ENCODE measurements at regions not wholly inside any gene's neighbourhood (a gene's known extent, or its start where the extent isn't known, plus 50 kb on each side); places are given as distances from the start of the nearest gene placed in this dataset.

DNA sequence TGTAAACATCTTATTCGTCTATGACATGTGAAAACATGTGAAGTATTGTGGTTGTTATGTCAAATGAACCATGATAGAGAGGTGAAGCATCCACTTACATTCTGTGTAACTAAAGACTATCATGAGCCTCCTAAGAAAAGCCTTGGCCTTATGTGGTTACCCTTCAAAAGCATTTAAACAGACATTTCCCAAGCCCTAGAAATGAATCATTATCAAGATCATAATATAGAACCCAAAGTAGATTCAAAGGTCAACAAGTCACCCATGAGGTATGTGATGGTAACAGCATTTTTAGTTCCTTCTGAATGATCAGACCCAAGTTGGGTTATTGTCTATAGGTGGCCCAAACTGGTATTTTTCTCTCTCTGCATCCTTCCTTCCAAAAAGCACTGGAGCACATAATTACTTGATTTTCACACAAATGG lies 408.0 kb downstream of the TBL1XR1 start:
- peak; percentile 92 for DNase-seq

DNA sequence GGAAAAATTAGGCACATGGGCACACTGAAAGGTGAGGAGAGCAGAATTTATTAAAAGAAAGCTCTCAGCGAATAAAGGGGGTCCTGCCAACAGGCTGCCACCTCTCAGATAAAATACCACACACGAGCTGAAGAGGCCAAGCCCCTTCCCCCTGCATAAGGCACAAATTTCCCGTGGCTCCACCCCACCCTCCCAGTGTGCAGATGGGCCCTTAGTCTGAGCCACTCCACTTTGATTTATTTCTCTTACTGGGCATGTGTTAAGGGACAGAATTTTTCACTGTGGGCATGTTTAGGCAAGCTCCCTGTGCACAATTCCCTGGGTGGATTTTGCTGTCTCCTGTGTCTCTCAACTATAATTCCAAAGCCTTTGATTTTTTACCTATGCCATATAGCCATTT lies 409.8 kb downstream of the TBL1XR1 start:
- no peak for DNase-seq

DNA sequence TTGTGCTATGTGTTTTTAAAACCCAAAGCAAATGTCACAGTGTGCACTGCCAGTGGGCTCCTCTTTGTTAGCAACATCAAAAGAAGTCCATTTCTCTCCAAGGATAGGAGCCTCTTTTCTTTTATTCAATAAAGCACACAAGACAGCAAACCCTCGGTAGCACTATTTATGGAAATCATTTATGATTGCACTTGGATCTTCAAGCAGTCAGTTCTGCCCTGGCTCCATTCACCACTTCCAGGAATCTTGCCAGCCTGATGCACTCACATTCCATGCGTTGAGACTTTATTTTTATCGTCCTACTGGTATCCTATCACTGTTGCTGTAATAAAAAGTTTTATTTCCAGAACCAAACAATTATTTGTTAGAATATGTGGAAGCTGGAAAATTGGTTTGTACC lies 412.1 kb downstream of the TBL1XR1 start:
- no peak for DNase-seq

DNA sequence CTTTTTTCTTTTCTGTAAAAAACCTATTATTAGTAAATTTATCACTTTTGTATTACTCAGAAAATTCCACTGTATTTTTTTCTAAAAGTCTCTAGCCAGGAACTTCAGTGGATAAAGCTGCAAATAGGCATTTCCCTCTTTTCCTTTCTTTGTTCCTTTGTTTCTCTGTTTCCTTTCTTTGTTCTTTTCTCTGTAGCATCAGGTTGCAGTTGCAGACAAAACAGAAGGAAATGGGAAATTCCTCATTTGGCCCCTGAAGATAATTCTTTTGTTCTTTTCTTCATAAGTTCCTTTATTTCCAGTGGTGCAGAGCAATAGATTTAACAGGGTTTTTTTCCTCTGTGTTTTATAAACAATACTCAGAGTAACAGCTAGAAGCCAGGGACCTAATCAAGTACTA lies 416.5 kb downstream of the TBL1XR1 start:
- DNase-seq: no peak

DNA sequence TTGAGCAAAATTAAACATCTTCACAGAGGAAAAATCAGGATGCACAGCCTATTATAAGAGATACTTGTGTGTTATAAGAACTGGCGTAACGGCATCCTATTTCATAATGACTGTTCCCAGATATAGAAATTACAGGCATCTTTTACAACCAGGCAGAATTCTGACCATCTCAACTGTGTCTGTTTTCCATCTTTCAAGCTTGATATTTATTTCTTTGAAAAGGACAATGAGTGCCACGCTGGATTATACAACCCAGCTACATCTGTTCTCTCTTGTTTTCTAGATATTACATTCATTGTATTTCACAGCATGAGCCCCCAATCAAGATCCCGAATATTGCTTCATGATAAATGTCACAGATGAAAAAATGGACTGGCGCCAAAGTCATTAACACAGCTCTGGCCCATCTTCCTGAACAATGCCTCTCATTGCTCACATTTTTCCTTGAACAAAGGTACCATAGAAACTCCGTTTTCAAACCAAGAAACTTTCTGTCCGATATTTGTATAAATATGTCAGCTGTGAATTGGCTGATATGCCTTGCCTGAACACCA lies 420.6 kb downstream of the TBL1XR1 start:
- DNase-seq: no peak

DNA sequence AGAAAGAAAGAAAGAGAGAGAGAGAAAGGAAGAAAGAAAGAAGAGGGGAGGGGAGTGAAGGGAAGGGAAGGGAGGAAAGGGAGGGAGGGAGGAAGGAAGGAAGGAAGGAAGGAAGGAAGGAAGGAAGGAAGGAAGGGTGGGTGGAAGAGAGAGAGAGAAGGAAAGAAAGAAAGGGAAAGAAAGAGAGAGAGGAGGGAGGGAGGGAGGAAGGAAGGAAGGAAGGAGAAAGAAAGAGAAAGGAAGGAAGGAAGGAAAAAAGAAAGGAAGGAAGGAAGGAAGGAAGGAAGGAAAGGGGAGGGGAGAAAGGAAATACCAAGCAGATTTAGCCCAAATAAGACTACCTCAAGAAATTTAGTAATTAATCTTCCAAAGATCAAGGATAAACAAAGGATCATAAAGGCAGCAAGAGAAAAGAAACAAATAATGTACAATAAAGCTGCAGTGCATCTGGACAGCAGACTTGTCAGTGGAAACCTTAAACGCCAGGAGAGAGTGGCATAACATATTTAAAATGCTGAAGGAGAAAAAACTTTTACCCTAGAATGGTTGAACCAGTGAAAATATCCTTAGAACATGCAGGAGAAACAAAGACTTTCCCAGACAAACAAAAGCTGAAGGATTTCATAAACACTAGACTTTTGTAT lies 427.6 kb downstream of the TBL1XR1 start:
- DNase-seq: no peak

DNA sequence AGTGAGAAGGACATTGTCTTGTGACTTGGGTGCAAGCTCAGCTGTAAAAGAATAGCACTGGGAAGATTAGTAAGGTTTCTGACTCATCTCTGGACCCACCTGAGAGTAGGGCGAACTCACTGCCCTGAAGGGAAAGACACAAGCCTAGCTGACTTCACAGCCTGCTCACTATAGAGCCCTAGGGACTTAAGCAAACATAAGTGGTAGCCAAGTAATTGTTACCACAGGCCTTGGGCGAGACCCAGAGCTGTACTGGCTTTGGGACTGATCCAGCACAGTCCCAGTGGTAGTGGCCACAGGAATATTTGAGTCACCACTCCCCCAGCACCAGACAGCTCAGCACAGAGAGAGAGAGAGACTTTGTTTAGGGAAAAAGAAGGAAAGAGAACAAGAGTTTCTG lies 429.9 kb downstream of the TBL1XR1 start:
- no peak for DNase-seq

DNA sequence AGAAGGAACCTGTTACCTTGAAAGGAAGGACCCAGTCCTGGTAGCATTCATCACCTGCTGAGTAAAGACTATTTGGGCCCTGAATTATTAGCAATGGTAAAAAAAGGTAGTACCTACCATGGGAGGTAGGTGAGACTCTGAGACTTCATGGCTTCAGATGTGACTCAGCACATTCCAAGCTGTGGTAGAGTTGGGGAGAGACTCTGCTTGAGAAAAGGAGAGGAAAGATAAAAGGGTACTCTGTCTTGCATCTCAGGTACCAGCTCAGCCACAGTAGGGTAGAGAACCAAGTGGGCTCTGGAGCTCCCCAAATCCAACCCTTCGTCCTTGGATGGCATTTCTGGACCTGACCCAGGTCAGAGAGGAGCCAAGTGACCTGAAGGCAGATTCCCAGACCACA lies 430.4 kb downstream of the TBL1XR1 start:
- DNase-seq: no peak

DNA sequence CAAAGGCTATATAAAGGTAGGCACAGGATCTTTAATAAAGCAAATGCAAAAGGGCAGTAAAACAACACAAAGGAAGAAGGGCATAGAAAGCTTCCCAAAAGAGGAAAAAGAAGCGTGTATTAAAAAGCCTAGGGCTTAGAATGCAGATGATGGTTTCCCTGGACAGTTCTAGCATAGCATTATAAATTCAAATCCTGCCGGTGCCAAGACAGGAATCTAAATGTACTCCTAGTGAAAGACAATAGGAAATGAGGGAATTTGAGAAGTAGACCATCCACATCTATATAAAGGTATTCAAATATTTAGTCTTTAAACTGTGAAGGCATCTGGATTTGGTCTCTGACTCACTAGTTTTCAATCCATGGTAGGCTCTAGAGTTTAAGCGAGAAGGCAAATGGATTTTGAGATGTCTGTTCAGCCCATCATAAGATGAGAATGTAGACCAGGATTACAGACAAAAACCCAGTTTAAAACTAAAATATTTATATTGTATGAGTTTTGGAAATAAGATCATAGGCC lies 431.8 kb downstream of the TBL1XR1 start:
- DNase-seq: no peak

DNA sequence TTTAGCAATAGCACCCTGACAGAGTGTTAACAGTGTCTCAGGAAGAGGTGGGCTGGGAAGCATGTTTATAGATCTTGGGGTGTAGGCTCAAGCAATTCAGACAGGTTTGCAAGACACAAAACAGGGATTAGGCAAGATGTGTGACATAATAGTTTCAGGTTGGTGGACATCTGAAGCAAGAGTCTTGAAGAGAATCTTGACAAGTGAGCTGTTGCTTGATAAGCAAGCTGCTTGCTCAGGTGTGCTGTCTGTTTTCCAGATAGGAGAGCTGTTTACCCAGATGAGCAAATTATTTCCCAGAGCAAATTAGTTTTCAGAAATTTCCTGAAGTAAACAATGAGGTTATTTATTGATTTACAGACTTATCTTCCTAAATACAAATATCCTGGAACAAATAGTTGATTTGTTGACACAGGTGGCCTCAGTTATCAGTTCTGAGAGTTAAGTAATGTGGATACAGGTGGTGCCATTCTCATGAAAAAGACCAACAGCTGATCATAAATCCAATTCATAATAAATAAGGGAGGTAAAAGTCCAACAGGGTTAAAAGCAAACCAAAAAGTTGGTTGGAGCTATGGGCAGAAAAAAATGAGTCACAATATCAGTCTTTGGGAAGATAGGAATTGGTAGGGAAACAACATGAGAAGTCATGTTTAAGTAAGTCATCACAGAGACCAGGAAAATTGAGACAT lies 437.3 kb downstream of the TBL1XR1 start:
- no peak for DNase-seq

DNA sequence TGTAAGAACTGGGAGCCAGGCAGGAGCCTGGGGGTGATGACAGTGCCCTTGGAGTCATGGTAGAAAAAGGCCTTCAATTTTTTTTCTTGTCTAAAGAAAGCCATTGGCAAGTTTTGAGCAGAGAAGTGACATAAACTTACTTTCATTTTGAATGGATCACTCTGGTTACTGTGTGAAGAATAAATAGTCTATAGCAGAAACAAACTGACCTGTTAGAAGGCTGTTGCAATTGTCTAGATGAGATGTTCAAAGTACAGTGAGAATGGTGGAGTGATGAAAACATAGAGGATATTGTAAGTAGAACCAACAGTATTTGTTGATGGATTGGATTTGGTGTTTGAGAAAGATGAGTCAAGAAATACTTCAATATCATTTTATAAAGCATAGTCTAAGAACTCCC lies 439.9 kb downstream of the TBL1XR1 start:
- no peak for DNase-seq

DNA sequence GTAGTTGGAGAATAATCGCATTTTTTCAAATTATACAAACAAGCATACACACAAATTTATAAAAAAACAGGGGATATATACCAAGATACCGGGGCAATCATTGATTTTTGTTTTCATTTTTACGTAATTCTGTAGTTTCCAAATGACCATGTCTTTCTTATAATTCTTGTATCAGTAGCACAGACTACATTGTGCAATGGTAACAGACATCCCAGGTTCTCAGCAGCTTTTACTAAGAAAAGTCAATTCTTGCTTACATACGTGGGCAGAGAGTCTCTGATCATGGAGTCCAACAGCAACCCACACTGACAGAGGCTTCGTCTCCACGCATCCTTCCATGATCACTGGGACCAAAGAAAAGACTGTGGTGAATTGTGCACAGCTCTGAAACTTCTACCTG lies 441.3 kb downstream of the TBL1XR1 start:
- no peak for DNase-seq

DNA sequence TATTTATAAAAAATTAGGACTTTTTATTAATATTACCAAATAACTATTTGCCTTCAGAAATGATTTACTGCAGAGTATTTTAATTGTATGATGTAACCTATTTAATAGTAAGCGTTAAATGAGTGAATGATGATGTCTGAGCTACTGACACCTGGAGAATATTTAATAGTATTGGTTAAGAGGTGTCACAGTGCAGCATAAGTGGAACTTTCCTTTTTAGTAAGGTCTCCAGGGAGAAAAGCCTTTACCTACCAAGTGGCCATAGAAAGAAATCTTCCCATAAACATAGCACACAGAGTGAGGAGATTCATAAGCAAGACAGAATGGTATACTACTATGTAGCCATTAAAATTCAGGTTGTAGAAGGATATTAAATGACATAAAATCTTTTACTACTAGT lies 441.7 kb downstream of the TBL1XR1 start:
- no peak for DNase-seq

DNA sequence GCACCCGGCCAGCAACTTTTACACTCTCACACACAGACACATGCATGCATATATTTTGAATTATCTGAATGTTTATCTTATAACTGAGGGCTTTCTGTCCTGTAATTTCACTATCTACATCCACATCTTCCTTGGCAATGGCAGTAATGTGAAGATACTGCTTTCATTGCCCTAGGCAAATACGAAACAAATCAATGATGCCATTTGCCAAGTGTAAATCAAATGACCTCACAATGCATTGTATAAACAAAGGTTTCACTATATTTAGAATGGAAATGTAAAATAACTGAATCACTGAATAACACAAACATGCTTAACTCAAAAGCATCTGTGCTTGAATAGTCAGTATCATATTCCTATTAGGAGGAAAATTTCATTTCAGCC lies 455.6 kb downstream of the TBL1XR1 start:
- no peak for DNase-seq

DNA sequence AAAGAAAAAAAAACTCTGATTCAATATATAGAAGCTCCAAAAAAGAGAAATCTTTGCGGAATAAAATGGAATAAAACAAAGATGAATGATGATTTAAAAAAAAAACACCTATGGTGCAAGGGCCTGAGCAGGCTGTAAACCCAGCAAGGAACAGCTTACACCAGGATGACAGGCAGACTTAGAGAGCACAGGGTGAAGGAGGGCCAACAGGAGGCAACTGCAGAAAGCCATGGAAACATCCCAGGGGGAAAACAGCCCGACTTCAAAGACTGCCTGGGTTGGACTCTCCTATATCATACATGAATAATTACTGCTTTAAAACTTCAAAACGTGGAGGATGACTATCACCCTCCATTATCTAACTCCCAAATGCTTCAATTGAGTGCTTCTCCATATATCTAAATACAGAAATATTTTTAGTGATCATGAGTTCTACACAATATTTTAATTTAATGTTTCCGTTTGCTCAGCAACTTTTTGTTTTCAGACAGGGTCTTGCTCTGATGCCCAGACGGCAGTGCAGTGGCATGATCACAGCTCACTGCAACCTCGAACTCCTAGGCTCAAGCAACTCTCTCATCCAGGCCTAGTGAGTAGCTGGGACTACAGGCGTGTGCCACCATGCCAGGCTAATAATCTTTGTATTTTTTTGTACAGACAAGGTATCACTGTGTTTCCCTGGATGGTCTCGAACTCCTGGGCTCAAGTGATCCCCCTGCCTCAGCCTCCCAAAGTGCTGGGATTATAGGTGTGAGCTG lies 456.2 kb downstream of the TBL1XR1 start:
- no peak for DNase-seq

DNA sequence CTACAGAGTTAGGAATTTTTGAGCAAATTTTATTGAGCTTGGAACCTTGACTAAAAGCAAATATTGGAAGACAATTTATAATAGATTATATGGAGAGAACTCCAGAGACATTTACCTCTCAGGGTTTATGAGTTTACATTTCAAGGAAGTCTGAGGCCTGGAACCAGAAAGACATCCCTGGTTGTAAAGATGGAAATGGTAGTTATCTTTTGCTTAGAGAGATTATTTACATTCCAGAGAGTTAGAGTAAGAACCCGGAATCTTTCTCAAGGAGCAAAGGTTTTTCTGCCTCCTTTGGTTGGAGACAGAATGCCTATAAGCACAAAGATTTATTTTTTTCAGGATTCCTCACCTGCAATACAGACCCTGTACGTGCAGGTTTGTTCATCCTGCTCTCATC lies 458.1 kb downstream of the TBL1XR1 start:
- DNase-seq: no peak

DNA sequence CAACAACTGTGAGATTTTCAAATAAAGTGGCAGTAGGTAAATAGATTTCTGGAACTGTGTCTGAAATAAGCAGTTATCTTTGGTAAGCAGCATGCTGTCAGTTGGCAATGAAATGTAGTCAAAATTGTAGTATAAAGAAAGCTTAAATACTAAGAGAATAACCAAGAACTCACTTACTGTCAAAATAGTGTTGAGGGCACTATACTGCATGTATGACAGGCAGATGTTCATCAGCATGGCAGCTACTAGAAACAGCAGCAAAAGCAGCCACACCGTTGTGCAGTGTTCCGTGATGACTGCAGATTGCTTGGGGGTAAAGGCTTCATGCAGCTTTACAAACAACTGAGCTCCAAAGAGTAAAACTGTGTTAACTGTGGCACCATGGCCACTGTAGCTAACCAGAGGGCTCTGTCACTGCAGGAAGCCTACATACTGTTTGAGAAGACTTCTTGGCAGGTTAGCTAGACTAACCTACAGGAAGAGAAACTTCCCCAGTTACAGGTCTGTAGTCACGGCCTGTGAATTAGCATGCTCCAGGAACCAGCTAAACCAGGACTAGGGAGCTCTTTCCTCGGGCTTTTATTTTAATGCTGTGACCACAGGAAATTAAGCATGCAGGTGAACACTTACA lies 459.7 kb downstream of the TBL1XR1 start:
- no peak for DNase-seq

DNA sequence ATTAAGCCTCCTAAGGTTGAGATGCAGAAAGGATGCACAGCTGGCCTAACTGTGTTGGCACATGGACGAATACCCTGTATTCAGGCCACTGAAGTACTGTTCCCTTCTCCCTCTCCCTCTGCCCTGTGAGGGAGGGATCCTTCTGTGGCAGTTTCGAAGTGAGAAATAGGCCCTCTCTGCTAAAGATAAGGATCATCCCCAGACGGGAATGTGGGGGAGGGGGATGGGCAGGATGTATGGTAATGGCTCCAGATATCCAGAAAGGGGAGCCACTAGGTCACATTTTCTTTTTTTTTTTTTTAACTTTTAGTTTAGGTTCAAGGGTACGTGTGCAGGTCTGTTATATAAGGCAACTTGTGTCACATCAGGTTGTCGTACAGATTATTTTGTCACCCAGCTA lies 463.1 kb downstream of the TBL1XR1 start:
- DNase-seq: no peak

DNA sequence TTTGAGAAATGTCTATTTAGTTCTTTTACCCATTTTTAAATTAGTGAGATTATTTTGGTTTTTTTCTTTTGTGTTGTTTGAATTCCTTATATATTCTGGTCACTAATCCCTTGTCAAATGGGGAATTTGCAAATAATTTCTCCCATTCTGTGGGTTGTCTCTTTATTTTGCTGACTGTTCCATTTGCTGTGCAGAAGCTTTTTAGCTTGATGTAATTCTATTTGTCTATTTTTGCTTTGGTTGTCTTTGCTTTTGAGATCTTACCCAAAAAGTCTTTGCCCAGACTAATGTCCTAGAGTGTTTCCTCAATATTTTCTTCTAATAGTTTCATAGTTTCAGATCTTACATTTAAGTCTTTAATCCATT lies 472.9 kb downstream of the TBL1XR1 start:
- DNase-seq: no peak

DNA sequence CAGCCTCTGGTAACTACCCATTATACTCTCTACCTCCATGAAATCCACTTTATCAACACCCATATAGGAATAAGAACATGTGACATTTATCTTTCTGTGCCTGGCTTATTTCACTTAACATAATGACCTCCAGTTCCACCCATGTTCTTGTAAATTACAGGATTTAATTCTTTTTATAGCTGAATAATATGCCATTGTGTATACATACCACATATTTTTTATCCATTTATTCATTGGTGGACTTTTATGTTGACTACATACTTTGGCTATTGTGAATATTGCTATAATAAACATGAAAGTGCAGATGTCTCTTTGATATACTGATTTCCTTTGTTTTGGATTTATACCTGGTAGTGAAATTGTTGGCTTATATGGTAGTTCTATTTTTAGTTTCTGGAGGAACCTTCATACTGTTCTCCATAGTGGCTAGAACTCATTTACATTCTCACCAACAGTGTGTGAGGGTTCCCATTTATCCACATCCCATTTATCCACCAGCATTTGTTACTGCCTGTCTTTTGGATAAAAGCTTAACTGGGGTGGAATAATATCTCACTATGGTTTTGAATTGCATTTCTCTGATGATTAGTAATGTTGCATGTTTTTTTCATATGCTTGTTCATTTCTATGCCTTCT lies 473.4 kb downstream of the TBL1XR1 start:
- DNase-seq: no peak

DNA sequence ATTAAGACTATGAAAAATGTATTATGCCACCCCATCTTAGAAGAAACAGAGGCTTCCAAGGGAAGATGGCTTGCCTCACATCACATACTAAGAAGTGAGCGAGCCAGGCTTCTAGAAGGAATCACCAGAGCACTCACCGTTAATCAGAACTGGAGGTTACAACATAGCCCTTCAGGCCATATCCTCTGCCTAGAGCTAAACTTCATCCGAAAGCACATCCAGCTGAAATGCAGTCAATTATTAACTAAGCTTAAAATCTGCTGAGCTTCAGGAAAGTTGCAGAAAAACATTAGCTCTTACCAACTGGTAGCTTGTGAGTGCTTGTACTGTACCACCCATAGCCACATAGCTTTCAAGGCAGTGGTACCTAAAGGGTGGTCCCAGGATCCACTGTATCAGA lies 483.2 kb downstream of the TBL1XR1 start:
- no peak for DNase-seq

DNA sequence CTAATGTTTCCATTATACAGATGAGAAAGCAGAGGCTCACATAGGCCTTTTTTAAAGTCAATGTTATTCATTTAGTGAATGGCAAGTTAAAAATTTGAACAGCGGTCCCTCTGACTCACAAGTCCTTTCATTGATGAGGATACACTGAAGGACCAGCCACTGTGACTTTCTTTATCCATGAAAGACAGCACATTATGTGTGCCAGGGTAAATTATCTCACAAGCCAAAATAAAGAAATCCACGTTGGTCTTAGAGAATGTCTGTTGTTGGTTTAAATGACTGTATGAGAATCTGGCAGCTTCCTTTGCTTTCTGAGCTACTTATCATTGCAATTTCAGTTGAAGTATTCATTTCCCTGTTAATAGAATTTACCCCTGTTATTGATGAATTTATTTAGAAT lies 485.1 kb downstream of the TBL1XR1 start:
- no peak for DNase-seq

DNA sequence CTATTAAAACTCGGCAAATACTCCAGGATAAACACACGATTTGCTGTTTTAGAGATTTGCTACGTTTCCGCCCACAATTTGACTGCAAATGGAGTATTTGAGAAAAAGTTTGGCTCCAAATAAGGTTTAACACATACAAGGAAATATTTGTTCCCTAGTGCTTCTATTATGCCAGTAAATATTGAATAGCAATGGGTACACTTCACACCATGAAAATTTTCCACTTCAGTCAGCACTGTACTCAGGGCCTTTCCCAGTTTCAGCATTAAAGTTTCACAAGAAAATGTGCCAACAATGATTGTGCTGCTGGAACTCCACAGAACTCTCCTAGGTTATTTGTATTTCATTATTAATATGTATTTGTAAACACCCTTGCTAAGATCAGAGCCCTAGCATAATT lies 498.0 kb downstream of the TBL1XR1 start:
- no peak for DNase-seq
